ENCODE measurements at regions not wholly inside any gene's neighbourhood (a gene's known extent, or its start where the extent isn't known, plus 50 kb on each side); places are given as distances from the start of the nearest gene placed in this dataset.

DNA sequence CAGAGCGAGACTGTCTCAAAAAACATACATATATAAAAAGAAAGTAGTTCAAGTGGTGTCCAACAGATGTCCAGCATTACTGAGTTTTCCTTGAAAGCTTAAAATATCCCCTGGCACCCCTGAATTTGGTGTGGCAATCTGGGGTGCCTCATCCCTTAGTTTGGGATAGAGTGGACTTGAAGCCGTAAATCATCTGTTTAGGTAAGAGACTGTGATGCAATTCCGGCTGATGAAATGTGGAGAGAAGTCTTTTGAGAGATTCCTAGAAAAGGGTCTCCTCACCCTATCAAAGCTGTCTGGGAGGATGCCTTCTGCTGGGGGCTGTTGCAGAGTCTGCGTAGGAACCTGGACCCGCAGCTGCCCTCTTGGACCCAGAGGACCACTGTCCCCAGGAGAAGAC is 408.0 kb downstream of the RPS24 start:
- TF ChIP-seq, protein P1, sequence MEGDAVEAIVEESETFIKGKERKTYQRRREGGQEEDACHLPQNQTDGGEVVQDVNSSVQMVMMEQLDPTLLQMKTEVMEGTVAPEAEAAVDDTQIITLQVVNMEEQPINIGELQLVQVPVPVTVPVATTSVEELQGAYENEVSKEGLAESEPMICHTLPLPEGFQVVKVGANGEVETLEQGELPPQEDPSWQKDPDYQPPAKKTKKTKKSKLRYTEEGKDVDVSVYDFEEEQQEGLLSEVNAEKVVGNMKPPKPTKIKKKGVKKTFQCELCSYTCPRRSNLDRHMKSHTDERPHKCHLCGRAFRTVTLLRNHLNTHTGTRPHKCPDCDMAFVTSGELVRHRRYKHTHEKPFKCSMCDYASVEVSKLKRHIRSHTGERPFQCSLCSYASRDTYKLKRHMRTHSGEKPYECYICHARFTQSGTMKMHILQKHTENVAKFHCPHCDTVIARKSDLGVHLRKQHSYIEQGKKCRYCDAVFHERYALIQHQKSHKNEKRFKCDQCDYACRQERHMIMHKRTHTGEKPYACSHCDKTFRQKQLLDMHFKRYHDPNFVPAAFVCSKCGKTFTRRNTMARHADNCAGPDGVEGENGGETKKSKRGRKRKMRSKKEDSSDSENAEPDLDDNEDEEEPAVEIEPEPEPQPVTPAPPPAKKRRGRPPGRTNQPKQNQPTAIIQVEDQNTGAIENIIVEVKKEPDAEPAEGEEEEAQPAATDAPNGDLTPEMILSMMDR (IDR thresholded peaks at IDR 0.05): no peak
- no peak for TF ChIP-seq POLR2A (IDR thresholded peaks at IDR 0.05)
